Activated T-helper 9 cell treated with anti-CD3 and anti-CD28 coated beads, Interleukin-2, amount 50 U/mL, for 16 hours (primary cell): ENCODE measurements at regions not wholly inside any gene's neighbourhood (a gene's known extent, or its start where the extent isn't known, plus 50 kb on each side); places are given as distances from the start of the nearest gene placed in this dataset.

ENCODE experiments used
- DNase-seq: peaks from one replicate; pipeline ENCODE4 v3.0.0-alpha.2; 2020; ENCODE audit warnings: low read depth

GRCh38 chr3:18295171-18295920 is 129.8 kb downstream of the SATB1 start:
- DNase-seq: no peak

DNA sequence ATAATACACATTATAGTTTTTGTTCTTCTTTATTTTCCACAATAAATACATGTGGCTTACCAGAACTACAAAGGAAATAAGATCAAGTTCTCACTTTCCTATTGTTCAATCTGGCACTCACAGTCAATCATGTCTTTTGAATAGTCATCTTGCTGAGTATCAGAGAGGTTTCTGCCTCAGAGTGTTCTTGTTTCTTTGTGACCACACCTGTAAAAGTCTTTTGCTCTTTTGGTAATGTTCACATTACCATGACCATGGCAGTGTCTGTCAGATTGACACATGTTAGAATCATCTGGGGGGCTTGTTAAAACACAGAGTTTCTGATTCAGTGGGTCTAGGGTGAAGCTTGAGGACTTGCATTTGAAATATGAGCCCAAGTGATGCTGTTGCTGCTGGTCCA is 135.0 kb downstream of the SATB1 start:
- no peak for DNase-seq

- DNase-seq: no peak
Observed at GRCh38 chr3:18288243-18288642, 136.9 kb downstream of the SATB1 start.

- no peak for DNase-seq
Observed at GRCh38 chr3:18284716-18285115, 140.4 kb downstream of the SATB1 start.

DNA sequence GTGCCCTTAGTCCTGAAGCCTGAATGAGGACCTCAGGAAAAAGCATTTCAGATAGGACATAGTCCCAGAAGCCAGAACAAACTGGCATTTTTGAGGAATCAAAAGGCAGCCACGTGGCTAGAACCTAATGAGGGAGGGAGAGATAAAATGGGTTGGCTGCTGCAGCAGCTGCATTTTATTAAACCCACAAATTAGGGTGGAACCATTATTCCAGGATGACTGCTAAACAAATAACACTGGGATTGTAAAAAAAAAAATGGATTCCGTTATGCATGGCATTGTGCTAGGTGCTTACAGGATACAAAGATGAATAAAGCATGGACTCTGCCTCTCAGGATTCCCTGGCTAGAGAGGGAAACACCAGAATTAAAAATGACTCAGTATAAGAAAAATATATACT is 141.5 kb downstream of the SATB1 start:
- no peak for DNase-seq

- DNase-seq: no peak
Observed at GRCh38 chr3:18282507-18282906, 142.6 kb downstream of the SATB1 start.

DNA sequence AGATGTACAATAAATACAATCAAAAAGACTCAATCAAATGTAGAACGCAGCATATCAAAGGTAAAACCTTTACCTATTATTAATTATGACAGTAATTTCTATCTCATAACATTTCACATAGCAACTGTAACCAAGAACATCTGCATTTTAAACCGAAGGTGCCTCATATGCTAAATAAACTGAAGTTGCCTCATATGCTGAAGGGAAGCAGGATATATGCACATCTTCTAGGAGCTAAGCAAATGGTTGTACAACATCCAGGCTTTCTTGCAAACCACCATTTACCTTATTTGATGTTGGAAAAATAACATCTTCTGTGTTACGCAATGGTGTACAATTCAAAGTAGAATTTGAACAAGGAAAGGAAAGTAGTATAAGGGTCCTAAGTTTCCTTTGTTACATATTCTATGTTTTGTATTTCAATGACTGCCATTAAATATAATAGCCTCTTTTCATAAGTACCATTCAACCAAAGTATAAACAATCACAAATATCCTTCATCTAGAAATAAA is 145.9 kb downstream of the SATB1 start:
- no peak for DNase-seq

GRCh38 chr3:18264853-18265252 is 160.3 kb downstream of the SATB1 start:
- no peak for DNase-seq

GRCh38 chr3:18264361-18264760 is 160.8 kb downstream of the SATB1 start:
- no peak for DNase-seq

DNA sequence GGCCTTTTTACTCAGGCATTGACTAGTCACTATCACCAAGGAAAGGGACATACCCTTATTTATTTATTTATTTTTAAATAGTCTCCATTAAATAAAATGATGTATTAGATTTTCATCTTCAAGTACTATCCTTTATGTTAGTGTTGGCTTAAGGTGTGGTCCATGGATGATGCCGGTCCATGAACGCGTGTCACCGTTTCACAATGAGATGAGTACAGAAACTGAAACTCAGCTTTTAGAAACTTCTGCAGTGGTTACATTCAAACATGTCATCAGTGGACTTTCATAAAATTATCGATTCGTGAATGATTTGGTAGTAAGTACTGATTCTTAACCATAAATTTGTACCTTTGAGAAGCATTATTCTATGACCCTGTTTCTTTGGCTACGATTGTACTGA is 166.6 kb downstream of the SATB1 start:
- no peak for DNase-seq

DNA sequence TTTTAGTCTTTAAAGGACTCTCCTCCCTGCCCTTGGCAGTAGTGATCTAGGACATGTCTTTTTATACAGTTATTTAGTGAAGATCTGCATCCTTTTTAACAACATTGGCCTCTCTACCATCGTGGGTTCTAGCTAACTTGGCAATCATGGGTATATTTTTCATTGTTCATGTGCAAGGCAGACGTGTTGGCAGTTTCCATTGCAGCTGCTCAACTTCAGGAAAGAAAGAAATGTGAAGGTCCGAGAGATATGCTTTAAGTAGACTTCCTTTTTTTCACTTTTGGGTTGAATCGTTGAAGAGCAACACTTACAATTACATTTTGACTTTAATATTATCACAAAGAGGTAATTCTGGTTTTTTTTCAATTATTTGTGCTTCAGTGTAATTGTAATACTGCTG is 172.6 kb downstream of the SATB1 start:
- no peak for DNase-seq

DNA sequence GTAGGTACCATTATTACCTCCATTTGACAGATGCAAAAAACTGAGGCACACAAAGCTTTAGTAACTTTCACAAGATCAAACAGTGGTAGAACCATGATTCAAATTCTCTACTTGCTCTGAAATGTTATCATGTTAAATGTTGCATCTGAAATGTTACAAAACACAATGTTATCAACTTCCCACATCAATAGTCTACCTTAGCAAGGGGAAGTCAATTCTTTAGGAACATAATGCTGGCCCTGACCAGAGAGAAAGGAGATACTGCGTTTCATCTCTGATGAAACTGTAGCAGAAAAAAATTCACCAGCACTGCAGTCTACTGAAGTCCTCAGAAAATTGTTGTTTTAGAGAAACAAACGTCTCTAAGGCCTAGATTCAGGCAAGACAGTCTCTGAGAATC is 174.1 kb downstream of the SATB1 start:
- DNase-seq: no peak

GRCh38 chr3:18249126-18249525 is 176.0 kb downstream of the SATB1 start:
- DNase-seq: no peak

DNA sequence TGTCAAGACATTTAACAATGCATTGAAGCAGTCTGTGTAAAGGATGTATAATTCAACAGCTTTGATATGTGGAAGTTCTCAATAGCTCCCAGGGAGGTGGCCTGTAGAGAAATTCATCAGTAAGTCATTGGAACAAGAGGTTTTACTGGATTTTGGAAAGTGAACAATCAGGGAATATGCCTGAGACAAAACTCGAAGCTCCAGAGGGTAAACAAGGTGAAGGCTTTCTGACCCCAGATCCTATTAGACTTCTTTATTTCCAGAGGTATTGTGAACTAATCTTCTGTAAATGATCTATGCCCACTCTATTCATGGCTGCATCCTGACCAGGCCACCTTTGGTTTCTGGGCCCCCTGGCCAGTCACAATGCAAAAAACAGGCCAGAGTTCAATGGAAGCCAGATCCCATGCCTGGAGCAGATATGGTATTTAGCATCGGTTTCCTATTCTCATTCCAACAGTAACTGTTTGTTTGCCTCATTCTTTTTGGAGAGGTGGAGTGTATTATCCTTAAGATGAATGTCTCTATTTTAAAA is 177.3 kb downstream of the SATB1 start:
- no peak for DNase-seq

DNA sequence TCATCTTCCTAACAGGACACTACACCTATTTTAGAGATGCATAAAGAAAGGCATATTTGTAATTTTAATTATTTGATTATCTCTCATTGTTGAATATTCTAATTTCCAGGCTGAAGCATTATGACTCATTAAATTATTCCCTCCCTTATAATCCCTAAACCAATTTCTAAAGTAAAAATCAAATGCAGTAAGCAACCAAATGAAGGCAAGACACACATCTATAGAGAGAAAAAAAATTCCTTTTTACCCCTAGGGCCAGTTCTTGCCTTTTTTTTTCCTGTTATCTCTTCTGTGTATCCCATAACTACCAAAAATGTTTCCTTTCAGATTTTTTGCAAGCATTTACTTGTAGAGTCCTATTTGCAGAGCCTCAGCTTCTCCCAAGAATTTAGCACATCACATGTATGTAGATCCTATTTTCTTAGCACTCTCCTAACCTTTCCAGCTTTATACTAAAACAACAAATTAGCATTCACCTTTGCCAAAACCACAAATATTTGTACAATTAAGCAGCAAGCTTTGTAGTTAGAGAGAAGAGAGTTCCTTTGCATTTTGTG is 177.9 kb downstream of the SATB1 start:
- DNase-seq: no peak

GRCh38 chr3:18246336-18247060 is 178.6 kb downstream of the SATB1 start:
- no peak for DNase-seq

DNA sequence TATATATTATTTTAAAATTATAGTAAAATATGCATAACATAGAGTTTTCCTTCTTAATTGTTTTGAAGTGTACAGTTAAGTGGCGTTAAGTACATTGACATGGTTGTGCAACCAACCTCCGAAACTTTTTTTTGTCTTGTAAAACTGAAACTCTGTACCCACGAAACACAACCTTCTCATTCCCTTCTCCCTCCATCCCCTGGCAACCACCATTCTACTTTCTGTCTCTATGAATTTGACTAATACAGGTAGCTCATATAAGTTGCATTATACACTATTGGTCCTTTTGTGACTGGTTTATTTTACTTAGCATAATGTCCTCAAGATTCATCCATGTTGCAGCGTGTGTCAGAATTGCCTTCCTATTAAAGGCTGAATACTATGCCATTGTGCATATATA is 179.4 kb downstream of the SATB1 start:
- DNase-seq: no peak

GRCh38 chr3:18241837-18242236 is 183.3 kb downstream of the SATB1 start:
- DNase-seq: no peak

DNA sequence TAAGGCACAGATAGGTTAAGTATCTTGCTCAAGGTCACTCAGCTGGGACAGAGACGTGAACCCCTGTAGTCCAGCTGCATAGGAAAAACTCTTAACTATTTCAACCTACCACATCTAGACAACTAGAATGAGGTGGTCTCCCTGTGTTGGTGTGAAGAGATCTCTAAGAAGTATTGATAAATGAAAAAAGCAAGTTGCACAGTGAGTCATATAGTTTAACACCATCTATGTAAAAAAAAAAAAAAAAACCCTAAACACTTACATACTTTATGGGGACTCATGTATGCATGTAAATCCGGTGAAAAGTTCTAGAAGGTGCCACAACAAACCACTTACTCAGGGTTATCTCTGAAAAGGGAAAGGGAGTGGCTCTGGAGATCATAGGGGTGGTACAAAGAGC is 185.5 kb downstream of the SATB1 start:
- DNase-seq: no peak

DNA sequence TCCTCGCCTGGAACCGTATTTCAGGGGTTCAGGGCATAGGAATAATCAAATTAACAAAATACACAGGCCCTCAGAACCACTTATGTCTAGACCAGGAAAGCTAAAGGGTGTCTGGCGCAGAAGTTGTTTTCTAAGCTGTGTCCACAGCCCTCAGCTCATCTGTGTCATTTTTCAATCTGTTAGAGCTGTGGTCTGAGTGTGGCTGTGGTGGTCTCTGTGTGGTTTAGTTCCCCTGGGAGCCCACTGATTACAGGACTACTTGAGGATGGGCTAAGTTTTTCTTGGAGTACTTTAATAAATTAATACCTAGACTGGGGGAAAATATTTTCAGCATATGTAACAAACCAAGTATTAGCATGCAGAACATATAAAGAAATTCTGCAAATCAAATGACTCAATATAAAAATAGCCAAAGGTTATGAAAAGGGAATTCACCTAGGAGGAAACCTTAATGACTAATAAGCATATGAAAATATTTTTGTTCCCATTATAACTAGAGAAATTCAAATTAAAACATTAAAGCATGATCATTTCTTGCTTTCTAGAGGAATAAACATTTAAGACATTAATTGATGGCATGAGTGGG is 186.3 kb downstream of the SATB1 start:
- DNase-seq: no peak

DNA sequence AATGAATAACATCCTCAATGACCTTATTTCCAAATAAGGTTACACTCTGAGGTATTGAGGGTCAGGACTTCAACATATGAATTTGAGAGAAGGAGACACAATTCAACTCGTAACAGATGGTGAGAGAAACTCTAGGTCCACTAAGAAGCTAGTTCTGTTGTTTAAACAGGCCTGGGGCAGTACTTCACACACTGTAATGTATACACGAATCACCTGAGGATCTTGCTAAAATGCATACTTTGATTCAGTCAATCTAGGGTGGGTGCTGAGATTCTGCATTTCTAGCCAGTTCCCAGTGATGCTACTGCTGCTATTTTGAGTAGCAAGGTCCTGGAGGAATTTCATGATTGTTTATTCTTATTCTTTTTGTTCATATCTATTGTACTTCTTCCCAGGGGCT is 186.8 kb downstream of the SATB1 start:
- DNase-seq: no peak

- no peak for DNase-seq
Observed at GRCh38 chr3:18237251-18238005, 187.7 kb downstream of the SATB1 start.
